ENCODE measurements at regions not wholly inside any gene's neighbourhood (a gene's known extent, or its start where the extent isn't known, plus 50 kb on each side); places are given as distances from the start of the nearest gene placed in this dataset.

DNA sequence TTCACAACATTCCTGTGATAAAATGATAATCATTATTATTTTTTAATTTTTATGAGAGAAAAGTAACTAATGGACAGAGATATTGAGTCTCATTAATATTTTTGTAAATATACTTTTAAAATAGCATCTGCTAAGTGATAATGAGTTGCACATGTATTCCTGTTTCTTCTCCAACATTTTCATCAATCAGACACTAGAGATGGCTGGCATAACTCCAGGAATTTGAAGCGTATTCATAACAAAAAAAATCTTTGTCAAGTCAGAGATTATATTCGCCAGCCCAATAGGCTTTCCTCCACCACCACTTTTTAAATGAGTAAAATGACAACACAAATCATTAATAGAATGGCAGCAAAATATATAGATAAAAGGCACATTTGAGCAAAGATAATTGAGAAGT lies 524.0 kb upstream of the KCND2 start:
- Mint-ChIP-seq H3K4me1 (peaks cover 27% of the 10 kb centered on the region), H3K36me3 (ENCODE audit: low read depth) (peaks cover 7% of the 10 kb centered on the region; the same call in 2 of the 3 replicates), H3K9me3 (no peaks in the 10 kb centered on the region), H3K27ac (no peak overlapping the region; the same call in none of the 2 replicates), H3K4me3 (no peak overlapping the region), H3K27me3 (ENCODE audit: insufficient read depth, low read depth, poor library complexity) (no peaks in the 10 kb centered on the region)
- peaks cover 25% of the 10 kb centered on the region for H3K4me1 ChIP-seq (ENCODE audit: insufficient read depth)
- no peak overlapping the region for H3K4me3 ChIP-seq
- no peaks in the 10 kb centered on the region for H3K9me2 ChIP-seq (ENCODE audit: insufficient read depth)
- peak overlapping the region; percentile 12; the same call in 1 of the 2 replicates for H2AFZ ChIP-seq
- H3K36me3 ChIP-seq (ENCODE audit: insufficient read depth): no peaks in the 10 kb centered on the region
- no peaks in the 10 kb centered on the region for H3F3A ChIP-seq (replicated peaks; ENCODE audit: low read depth)
- DNase-seq (ENCODE audit: low spot score): no peak
- no peak overlapping the region for H3K4me2 ChIP-seq
- ATAC-seq: no peak
- H4K20me1 ChIP-seq (replicated peaks; ENCODE audit: insufficient read depth): no peaks in the 10 kb centered on the region
- TF ChIP-seq EZH2phosphoT487 (IDR thresholded peaks at IDR 0.05; ENCODE audit: unreplicated experiment) (no peak), EZH2 (IDR thresholded peaks at IDR 0.05; ENCODE audit: low read depth, unreplicated experiment) (no peak), ZNF331 (CRISPR knock-in tag; IDR thresholded peaks at IDR 0.05; ENCODE audit: low read depth) (no peak), STAT1 (IDR thresholded peaks at IDR 0.05; ENCODE audit: unreplicated experiment) (no peak), POLR2AphosphoS5 (IDR thresholded peaks at IDR 0.05; ENCODE audit: low read depth) (no peak), NANOG (IDR thresholded peaks at IDR 0.05; ENCODE audit: borderline replicate concordance) (no peak), JUNB (IDR thresholded peaks at IDR 0.05; ENCODE audit: unreplicated experiment) (no peak), CREB1 (CRISPR knock-in tag; IDR thresholded peaks at IDR 0.05; ENCODE audit: low read depth) (no peak)
- TF ChIP-seq, protein P1, sequence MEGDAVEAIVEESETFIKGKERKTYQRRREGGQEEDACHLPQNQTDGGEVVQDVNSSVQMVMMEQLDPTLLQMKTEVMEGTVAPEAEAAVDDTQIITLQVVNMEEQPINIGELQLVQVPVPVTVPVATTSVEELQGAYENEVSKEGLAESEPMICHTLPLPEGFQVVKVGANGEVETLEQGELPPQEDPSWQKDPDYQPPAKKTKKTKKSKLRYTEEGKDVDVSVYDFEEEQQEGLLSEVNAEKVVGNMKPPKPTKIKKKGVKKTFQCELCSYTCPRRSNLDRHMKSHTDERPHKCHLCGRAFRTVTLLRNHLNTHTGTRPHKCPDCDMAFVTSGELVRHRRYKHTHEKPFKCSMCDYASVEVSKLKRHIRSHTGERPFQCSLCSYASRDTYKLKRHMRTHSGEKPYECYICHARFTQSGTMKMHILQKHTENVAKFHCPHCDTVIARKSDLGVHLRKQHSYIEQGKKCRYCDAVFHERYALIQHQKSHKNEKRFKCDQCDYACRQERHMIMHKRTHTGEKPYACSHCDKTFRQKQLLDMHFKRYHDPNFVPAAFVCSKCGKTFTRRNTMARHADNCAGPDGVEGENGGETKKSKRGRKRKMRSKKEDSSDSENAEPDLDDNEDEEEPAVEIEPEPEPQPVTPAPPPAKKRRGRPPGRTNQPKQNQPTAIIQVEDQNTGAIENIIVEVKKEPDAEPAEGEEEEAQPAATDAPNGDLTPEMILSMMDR (conservative IDR thresholded peaks at IDR 0.05; ENCODE audit: low read depth in 2 of 2): no peak
- TF ChIP-seq, protein P2, sequence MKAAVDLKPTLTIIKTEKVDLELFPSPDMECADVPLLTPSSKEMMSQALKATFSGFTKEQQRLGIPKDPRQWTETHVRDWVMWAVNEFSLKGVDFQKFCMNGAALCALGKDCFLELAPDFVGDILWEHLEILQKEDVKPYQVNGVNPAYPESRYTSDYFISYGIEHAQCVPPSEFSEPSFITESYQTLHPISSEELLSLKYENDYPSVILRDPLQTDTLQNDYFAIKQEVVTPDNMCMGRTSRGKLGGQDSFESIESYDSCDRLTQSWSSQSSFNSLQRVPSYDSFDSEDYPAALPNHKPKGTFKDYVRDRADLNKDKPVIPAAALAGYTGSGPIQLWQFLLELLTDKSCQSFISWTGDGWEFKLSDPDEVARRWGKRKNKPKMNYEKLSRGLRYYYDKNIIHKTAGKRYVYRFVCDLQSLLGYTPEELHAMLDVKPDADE (IDR thresholded peaks at IDR 0.05): no peak
- TF ChIP-seq, protein P3, sequence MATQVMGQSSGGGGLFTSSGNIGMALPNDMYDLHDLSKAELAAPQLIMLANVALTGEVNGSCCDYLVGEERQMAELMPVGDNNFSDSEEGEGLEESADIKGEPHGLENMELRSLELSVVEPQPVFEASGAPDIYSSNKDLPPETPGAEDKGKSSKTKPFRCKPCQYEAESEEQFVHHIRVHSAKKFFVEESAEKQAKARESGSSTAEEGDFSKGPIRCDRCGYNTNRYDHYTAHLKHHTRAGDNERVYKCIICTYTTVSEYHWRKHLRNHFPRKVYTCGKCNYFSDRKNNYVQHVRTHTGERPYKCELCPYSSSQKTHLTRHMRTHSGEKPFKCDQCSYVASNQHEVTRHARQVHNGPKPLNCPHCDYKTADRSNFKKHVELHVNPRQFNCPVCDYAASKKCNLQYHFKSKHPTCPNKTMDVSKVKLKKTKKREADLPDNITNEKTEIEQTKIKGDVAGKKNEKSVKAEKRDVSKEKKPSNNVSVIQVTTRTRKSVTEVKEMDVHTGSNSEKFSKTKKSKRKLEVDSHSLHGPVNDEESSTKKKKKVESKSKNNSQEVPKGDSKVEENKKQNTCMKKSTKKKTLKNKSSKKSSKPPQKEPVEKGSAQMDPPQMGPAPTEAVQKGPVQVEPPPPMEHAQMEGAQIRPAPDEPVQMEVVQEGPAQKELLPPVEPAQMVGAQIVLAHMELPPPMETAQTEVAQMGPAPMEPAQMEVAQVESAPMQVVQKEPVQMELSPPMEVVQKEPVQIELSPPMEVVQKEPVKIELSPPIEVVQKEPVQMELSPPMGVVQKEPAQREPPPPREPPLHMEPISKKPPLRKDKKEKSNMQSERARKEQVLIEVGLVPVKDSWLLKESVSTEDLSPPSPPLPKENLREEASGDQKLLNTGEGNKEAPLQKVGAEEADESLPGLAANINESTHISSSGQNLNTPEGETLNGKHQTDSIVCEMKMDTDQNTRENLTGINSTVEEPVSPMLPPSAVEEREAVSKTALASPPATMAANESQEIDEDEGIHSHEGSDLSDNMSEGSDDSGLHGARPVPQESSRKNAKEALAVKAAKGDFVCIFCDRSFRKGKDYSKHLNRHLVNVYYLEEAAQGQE (IDR thresholded peaks at IDR 0.05; ENCODE audit: unreplicated experiment): no peak
- TF ChIP-seq, protein P4, sequence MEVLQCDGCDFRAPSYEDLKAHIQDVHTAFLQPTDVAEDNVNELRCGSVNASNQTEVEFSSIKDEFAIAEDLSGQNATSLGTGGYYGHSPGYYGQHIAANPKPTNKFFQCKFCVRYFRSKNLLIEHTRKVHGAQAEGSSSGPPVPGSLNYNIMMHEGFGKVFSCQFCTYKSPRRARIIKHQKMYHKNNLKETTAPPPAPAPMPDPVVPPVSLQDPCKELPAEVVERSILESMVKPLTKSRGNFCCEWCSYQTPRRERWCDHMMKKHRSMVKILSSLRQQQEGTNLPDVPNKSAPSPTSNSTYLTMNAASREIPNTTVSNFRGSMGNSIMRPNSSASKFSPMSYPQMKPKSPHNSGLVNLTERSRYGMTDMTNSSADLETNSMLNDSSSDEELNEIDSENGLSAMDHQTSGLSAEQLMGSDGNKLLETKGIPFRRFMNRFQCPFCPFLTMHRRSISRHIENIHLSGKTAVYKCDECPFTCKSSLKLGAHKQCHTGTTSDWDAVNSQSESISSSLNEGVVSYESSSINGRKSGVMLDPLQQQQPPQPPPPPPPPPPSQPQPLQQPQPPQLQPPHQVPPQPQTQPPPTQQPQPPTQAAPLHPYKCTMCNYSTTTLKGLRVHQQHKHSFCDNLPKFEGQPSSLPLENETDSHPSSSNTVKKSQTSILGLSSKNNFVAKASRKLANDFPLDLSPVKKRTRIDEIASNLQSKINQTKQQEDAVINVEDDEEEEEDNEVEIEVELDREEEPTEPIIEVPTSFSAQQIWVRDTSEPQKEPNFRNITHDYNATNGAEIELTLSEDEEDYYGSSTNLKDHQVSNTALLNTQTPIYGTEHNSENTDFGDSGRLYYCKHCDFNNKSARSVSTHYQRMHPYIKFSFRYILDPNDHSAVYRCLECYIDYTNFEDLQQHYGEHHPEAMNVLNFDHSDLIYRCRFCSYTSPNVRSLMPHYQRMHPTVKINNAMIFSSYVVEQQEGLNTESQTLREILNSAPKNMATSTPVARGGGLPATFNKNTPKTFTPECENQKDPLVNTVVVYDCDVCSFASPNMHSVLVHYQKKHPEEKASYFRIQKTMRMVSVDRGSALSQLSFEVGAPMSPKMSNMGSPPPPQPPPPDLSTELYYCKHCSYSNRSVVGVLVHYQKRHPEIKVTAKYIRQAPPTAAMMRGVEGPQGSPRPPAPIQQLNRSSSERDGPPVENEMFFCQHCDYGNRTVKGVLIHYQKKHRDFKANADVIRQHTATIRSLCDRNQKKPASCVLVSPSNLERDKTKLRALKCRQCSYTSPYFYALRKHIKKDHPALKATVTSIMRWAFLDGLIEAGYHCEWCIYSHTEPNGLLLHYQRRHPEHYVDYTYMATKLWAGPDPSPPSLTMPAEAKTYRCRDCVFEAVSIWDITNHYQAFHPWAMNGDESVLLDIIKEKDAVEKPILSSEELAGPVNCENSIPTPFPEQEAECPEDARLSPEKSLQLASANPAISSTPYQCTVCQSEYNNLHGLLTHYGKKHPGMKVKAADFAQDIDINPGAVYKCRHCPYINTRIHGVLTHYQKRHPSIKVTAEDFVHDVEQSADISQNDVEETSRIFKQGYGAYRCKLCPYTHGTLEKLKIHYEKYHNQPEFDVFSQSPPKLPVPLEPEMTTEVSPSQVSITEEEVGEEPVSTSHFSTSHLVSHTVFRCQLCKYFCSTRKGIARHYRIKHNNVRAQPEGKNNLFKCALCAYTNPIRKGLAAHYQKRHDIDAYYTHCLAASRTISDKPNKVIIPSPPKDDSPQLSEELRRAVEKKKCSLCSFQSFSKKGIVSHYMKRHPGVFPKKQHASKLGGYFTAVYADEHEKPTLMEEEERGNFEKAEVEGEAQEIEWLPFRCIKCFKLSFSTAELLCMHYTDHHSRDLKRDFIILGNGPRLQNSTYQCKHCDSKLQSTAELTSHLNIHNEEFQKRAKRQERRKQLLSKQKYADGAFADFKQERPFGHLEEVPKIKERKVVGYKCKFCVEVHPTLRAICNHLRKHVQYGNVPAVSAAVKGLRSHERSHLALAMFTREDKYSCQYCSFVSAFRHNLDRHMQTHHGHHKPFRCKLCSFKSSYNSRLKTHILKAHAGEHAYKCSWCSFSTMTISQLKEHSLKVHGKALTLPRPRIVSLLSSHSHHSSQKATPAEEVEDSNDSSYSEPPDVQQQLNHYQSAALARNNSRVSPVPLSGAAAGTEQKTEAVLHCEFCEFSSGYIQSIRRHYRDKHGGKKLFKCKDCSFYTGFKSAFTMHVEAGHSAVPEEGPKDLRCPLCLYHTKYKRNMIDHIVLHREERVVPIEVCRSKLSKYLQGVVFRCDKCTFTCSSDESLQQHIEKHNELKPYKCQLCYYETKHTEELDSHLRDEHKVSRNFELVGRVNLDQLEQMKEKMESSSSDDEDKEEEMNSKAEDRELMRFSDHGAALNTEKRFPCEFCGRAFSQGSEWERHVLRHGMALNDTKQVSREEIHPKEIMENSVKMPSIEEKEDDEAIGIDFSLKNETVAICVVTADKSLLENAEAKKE (CRISPR knock-in tag; IDR thresholded peaks at IDR 0.05): no peak
- no peaks in the 10 kb centered on the region for H3K27me3 ChIP-seq (ENCODE audit: insufficient read depth)
- H3K79me2 ChIP-seq (replicated peaks; ENCODE audit: insufficient read depth): no peaks in the 10 kb centered on the region
- H3K27ac ChIP-seq (ENCODE audit: low read depth): no peak overlapping the region

All from GM23338 (cell line).